DMS 273 treated with DMSO at 0.1 percent for 48 hours (cell line): ENCODE measurements at regions not wholly inside any gene's neighbourhood (a gene's known extent, or its start where the extent isn't known, plus 50 kb on each side); places are given as distances from the start of the nearest gene placed in this dataset.
"Not testable (repeated sequence)": the region's sequence is repeated elsewhere in the genome, so short reads cannot be mapped to it uniquely, and the experiment has no call there.

Experiments
- DNase-seq: peaks from one replicate; lab custom pipeline; 2025; lab: John Stamatoyannopoulos, UW

DNA sequence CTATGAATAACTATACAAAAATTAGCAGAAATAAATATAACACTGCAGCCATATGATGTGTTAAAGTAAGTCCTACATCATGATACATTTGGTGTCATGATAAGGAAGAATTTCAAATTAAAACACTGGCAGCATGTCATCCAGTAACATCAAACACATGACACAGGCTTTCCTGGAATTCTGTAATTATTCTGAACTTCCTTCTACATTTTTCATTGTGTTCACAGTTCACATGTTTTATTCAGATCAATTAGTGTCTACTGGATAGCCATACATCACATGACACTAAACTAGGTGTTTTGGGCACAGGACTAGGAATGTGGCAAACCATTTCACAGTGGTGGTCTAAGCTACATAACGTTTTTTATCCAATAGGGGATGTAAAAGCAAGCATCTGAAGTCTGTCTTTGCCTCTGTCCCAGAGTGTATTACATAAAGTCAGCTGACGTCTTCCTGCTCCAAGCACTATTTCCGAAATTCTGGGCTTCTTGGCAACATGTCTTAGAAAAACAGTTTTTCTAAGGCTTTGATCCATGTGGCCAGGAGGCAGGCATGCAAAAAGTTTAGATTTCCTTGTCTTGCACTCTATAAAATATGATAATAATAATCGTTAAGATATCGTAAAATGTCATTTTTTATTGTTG, 707.9 kb downstream of the CENPC start:
- DNase-seq, result no peak

DNA sequence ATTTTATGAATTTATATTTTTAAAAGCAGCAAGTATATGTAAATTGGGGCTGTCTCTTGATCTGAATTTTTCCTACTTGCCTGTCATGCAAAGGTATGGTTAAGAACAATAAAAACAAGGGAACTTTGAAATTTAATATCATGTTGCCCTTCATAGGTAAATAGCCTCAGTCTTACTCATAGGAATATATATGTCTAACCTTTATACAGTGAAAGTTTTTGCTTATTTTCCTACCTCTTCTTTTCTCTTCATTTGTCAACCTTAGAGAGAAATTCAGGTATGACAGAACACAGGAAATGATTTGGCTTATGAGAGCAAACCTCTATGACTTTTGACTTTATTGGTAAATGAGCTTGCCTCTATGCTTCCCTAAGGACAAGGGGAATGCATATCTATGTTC, 716.0 kb downstream of the CENPC start:
- DNase-seq, result no peak

DNA sequence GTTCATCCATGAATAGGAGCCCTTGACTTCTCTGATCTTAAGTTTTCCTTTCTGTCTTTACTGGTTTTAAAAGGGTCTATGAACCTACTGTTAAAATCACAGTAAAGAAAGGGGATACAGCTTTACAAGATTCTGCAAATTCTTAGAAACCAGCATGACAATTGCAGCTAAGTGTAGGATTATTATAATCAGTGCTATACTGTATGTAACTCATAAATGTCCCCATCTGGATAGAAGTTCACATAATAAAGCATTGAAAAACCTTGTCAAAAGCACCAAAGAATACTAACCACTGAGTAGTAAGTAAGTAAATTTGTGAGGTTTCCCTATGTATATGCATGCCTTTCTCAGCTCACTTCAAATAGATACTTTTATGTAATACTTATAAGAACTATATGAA, 724.6 kb downstream of the CENPC start:
- no peak for DNase-seq

DNA sequence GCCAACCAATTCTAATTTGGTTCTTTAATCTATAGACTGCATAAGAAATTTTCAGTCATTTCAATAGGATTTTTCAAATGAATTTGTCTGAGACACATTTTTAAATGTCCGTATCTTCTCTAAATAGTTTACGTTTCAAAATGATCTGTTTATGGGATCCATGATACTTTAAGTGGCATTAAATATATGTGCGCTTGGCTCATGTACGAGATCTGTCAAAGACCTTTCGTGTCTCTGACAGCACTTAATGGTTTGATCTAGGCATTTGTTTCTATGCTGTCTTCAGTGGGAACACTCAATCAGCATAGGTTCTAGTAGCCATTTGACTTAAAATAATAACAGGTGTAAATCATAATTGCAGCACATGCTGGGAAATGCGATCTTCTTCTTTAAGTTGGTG, 731.0 kb downstream of the CENPC start:
- no peak for DNase-seq

- DNase-seq, result no peak
Observed at GRCh38 chr4:66805582-66805981, 739.7 kb downstream of the CENPC start.

DNA sequence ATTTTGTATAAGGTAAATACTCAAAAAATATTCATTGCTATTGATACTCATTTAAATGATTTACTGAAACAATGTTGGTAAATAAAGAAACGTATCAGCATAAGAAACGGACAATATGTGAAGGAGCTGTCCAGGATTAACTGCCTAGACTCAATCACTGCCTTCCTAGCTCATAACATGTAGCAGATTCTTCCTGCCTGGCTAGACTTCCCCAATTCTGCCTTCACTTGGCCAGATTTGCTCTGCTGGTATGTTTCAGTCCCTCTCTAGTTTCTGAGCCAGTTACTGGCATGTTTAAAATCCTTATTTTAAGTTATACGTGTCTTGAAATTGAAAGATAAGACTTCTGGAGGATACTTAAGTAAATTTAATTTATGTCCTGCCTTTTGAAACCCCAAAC, 740.3 kb downstream of the CENPC start:
- no peak for DNase-seq

GRCh38 chr4:66797608-66798007, 747.7 kb downstream of the CENPC start:
- DNase-seq, result no peak

DNA sequence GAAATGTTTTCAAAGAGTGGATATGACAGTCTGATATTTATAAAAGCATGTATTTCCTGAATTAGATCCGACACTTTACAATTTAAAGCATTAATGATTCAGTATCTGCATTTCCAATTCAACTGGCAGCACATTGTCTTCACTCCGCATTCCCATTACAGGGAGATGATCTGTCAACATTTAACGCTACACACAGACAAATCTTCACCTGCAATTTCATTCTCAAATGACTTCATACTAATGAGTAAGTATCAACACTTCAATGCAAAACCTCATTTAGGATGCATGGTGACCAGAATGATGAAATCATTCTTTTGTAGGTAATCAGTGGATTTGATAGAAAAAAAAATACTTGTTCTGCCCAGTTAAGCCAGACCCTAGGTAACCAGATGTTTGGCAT, 749.6 kb downstream of the CENPC start:
- DNase-seq, result no peak

DNA sequence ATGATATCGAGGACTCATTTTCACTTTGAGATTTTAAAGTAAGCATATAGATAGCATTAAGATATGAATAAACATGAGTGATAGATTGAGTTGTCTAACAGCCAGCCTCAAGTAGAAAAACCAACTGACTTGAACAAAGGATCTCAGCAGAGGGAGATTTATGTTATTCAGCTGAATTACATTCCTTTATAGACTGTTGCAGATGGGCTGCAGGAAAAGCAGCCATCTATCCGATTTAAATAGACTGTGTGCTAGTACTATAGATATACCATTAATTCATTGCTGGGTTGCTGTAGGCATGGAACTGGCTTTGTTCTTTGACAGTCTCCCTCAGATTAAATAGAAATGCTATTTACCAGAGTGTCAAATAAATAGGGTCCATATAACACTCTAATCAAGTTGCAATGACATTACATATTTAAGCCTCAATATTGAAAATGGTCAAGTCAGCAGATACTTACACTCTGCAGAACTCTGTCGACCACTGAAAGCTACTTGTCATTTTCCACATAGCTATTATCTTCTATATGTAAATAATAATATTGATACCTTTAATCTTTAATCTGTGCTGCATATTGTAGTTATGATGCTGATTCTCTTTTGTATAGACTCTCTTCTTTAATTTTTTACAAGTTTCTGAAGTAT, 750.8 kb downstream of the CENPC start:
- DNase-seq, result no peak

DNA sequence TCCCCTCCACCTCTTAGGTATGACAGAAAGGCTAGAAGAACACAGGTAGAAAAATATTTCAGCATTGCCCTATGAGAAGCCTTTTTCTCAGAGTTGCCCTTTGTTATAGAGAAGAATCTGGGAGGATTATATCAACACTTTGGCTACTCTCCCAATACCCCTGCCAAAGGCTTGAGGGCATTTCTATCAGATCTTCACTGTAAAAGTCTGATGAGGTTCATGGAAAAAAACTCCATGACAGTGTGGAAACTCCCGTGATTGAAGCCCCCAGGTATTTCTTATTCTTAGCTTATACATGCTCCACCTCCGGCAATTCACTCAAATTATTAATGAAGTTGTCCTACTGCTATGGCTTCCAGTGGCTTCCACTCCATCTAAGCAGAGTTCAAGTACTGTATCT, 753.6 kb downstream of the CENPC start:
- no peak for DNase-seq

- no peak for DNase-seq
Observed at GRCh38 chr4:66785479-66785878, 759.8 kb downstream of the CENPC start.

DNA sequence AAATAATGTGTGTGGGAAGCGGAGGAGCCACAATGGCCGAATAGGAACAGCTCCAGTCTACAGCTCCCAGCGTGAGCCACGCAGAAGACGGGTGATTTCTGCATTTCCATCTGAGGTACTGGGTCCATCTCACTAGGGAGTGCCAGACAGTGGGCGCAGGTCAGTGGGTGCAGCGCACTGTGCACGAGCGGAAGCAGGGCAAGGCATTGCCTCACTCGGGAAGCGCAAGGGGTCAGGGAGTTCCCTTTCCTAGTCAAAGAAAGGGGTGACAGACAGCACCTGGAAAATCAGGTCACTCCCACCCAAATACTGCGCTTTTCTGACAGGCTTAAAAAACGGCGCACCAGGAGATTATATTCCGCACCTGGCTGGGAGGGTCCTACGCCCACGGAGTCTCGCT, 762.6 kb downstream of the CENPC start:
- not testable (repeated sequence) for DNase-seq

DNA sequence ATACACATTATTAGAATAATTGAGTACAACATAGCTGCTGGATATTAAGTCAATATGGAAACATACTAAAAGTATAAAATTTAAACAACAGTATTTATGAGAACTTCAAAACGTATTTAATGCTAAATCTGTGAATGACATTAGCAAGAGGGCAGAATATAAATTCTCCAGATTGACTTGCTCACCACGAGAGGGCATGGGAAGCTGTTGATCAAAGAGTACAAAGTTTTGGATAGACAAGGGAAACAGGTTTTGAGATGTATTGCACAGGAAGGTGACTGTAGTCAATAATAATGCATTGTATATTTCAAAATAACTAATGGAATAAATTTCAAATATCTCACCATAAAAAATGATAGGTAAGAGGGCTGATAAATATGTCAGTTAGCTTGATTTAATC, 768.2 kb downstream of the CENPC start:
- no peak for DNase-seq

DNA sequence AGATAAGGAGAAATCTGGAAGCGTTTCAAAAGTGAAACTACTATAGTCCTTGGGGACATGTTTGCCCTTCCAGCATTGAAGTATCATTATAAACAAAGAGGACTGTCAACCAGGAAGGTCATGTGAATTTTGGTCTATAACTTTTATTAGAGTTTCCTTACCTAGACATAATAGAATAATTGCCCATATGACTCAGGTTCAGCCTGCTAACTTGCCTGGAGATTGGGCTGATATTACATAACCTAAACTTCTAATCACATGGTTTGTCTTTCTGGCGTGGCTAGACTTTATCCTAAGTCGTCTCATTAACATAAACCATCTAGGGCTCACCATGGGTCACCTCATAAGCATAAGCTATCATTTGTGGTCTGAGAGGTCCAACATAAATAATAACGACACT, 775.9 kb downstream of the CENPC start:
- no peak for DNase-seq

- DNase-seq, result no peak
Observed at GRCh38 chr4:66767442-66767841, 777.9 kb downstream of the CENPC start.

- DNase-seq, result no peak
Observed at GRCh38 chr4:66766557-66766956, 778.7 kb downstream of the CENPC start.

- no peak for DNase-seq
Observed at GRCh38 chr4:66750273-66750672, 795.0 kb downstream of the CENPC start.

- not testable (repeated sequence) for DNase-seq
Observed at GRCh38 chr4:66746918-66747317, 798.4 kb downstream of the CENPC start.

DNA sequence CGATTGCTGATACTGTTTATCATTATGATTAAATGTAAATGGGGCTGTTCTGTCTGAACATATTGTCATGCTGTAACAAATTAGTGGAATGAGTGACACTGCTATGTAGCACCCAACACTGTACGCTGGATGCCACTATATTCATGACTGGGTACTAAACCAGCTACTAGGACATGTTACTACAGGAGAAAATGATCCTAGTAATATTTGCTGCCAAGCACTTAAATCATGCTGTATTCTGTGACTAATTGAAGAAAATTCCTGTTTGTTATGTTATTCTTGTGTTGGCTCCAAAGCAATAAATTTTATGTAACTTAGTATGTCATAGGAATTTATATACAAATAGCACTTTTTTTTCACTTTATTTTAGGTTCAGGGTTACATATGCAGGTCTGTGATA, 804.2 kb downstream of the CENPC start:
- DNase-seq, result no peak

GRCh38 chr4:66736606-66737005, 808.7 kb downstream of the CENPC start:
- DNase-seq, result no peak

DNA sequence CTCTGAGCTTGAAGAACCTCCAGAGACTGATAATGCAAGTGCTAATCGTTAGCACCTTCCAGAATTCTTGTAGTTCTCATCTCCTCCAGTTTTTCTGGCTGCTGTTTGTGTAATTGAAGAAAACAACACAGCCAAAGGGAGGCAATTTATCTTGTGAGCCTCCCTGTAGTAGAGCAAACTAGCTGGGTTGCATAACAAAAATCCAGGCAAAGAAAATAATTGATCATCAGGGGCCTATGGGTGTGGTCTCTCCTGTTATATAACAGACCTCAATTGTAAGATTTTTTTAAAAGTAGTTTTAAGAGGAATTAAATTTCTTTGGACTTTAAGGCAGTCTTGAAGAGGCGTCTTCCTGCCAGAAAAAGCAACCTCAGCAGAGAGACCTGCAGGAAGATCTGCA, 817.0 kb downstream of the CENPC start:
- DNase-seq, result no peak

DNA sequence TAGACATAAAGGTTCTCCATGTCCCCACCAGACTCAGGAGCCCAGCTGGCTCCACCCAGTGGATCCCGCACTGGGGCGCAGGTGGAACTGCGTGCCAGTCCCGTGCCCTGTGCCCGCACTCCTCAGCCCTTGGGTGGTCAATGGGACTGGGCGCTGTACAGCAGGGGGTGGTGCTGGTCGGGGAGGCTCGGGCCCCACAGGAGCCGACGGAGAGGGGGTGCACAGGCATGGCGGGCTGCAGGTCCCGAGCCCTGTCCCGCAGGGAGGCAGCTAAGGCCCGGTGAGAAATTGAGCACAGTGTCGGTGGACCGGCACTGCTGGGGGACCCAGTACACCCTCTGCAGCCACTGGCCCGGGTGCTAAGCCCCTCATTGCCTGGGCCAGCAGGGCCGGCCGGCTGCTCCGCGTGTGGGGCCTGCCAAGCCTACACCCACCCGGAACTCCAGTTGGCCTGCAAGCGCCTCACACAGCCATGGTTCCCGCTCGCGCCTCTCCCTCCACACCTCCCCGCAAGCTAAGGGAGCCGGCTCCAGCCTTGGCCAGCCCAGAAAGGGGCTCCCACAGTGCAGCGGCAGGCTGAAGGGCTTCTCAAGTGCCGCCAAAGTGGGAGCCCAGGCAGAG, 832.9 kb downstream of the CENPC start:
- not testable (repeated sequence) for DNase-seq

DNA sequence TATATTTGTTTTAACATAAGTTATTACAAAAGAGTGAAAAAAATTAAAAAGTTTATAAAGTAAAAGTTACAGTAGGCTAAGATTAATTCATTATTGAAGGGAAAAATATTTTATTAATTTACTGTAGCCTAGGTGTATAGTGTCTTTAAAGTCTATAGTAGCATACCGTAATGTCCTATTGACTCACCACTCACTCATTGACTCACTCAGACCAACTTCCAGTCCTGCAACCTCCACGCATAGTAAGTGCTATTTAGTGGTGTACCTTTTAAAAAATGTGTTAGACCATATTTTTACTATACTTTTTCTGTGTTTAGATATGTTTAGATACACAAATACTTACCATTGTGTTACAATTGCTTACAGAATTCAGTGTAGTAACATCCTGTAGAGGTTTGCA, 841.1 kb downstream of the CENPC start:
- DNase-seq, result no peak

DNA sequence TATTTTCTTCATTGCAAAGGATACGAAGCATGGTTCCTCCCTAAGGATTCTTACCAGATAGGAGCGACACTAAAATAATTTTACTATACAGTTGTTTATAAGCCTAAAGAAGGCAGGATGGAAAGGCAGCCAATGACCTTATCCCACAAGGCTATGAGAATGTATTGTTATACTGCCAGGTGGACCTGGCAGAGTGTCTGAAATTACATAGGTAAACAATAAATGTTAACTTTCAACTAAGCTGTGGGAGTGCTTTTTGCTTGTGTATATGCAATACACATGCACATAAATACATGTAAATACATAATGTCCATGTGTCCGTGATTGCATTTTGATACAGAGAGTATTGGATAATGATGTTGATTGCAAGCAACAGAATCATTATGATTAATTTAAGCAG, 850.6 kb downstream of the CENPC start:
- DNase-seq, result no peak
